PFSK-1 (cell line): ENCODE measurements at regions not wholly inside any gene's neighbourhood (a gene's known extent, or its start where the extent isn't known, plus 50 kb on each side); places are given as distances from the start of the nearest gene placed in this dataset.

Experiments used
- FOXP2 ChIP-seq: optimal IDR thresholded peaks from 2 replicates; pipeline ENCODE3; 2011; ENCODE audit warnings: borderline replicate concordance, control low read depth, inconsistent platforms; ENCODE audit not compliant: insufficient read depth; ENCODE audit errors: extremely low read length, extremely low read depth
- POLR2AphosphoS5 ChIP-seq: IDR thresholded peaks from 2 replicates; pipeline ENCODE4 v1.6.1; 2012; ENCODE audit warnings: low read depth, mild to moderate bottlenecking, control low read depth, low read length, moderate library complexity
- REST ChIP-seq, 2 experiments: IDR thresholded peaks; 2 replicates each; pipeline versions ENCODE4 v1.6.1 to v1.8.0; 2011 to 2012; ENCODE audit warnings: low read depth in 2 of 2, low read length in 2 of 2, control low read depth in 1 of 2, inconsistent platforms in 1 of 2, mild to moderate bottlenecking in 1 of 2, moderate library complexity in 1 of 2; ENCODE audit not compliant: insufficient read depth in 1 of 2
- SIN3A ChIP-seq: IDR thresholded peaks from 2 replicates; pipeline ENCODE4 v1.6.1; 2012; ENCODE audit warnings: mild to moderate bottlenecking, low read length, moderate library complexity, borderline replicate concordance; ENCODE audit not compliant: insufficient read depth
- TAF1 ChIP-seq: IDR thresholded peaks from 2 replicates; pipeline ENCODE4 v1.6.1; 2012; ENCODE audit warnings: low read length, control low read depth, borderline replicate concordance; ENCODE audit not compliant: insufficient read depth

GRCh38 chr6:141988954-141989705, 143.6 kb upstream of the GJE1 start:
- TF ChIP-seq REST (IDR thresholded peaks at IDR 0.05; ENCODE audit: insufficient read depth in 1 of 2, low read depth in 2 of 2, low read length in 2 of 2) (no peak), SIN3A (no peak), FOXP2 (no peak), TAF1 (no peak), POLR2AphosphoS5 (no peak)

GRCh38 chr6:141988327-141988726, 144.4 kb upstream of the GJE1 start:
- TF ChIP-seq TAF1 (no peak), REST (IDR thresholded peaks at IDR 0.05; ENCODE audit: insufficient read depth in 1 of 2, low read depth in 2 of 2, low read length in 2 of 2) (no peak), SIN3A (no peak), POLR2AphosphoS5 (no peak), FOXP2 (no peak)

- TF ChIP-seq REST (IDR thresholded peaks at IDR 0.05; ENCODE audit: insufficient read depth in 1 of 2, low read depth in 2 of 2, low read length in 2 of 2) (no peak), FOXP2 (no peak), SIN3A (no peak), TAF1 (no peak), POLR2AphosphoS5 (no peak)
Observed at GRCh38 chr6:141986457-141986856, 146.3 kb upstream of the GJE1 start.

GRCh38 chr6:141981190-141981589, 151.5 kb upstream of the GJE1 start:
- TF ChIP-seq POLR2AphosphoS5 (no peak), REST (IDR thresholded peaks at IDR 0.05; ENCODE audit: insufficient read depth in 1 of 2, low read depth in 2 of 2, low read length in 2 of 2) (no peak), FOXP2 (no peak), SIN3A (no peak), TAF1 (no peak)

GRCh38 chr6:141977782-141978181, 154.9 kb upstream of the GJE1 start:
- TF ChIP-seq POLR2AphosphoS5, result no peak
